ENCODE measurements at regions not wholly inside any gene's neighbourhood (a gene's known extent, or its start where the extent isn't known, plus 50 kb on each side); places are given as distances from the start of the nearest gene placed in this dataset.

DNA sequence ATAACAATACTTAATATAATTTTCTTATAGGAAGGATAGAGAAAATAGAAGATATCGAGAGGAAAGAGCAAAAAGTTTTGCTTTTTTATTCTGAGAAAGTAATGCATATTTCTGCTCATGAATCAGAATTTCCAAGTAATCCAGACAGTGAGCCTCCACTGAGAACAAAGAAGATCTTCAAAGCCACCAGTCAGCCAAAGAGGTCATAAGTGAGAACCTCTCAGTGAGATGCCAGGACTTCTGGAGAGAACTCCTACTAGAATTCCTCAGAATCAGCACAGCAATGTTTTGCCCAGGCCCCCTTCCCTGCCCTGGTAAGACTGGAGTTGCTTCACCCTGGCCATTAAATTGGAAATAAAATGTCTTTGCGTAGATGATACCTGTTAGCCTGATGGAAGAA lies 254.4 kb upstream of the FAT4 start:
- TF ChIP-seq POLR2A (IDR thresholded peaks at IDR 0.05) (no peak), POLR2AphosphoS5 (IDR thresholded peaks at IDR 0.05) (no peak), EP300 (IDR thresholded peaks at IDR 0.05) (no peak)
- TF ChIP-seq, protein P1, sequence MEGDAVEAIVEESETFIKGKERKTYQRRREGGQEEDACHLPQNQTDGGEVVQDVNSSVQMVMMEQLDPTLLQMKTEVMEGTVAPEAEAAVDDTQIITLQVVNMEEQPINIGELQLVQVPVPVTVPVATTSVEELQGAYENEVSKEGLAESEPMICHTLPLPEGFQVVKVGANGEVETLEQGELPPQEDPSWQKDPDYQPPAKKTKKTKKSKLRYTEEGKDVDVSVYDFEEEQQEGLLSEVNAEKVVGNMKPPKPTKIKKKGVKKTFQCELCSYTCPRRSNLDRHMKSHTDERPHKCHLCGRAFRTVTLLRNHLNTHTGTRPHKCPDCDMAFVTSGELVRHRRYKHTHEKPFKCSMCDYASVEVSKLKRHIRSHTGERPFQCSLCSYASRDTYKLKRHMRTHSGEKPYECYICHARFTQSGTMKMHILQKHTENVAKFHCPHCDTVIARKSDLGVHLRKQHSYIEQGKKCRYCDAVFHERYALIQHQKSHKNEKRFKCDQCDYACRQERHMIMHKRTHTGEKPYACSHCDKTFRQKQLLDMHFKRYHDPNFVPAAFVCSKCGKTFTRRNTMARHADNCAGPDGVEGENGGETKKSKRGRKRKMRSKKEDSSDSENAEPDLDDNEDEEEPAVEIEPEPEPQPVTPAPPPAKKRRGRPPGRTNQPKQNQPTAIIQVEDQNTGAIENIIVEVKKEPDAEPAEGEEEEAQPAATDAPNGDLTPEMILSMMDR (IDR thresholded peaks at IDR 0.05), result no peak
